ENCODE measurements at regions not wholly inside any gene's neighbourhood (a gene's known extent, or its start where the extent isn't known, plus 50 kb on each side); places are given as distances from the start of the nearest gene placed in this dataset.

DNA sequence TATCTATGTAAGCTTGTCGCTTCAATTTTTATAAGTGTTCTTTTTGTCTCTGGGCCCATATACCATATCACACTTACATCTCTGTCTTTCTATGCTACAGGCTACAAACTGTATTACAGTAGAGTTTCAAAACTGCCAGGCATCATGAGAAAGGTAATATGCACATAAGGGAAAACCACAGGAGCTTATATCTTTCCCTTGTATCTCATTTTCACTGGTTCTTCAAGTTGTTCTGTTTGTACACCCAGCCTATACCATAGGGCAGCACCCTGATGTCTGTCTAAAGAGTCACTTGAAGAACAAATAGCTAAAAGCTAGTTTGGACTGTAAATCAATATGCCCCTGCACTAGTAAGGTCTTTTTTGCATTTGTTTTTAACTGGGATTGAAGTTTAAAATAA lies 366.7 kb downstream of the FIGN start:
- no peak for DNase-seq (ENCODE audit: low read depth in 2 of 2)

DNA sequence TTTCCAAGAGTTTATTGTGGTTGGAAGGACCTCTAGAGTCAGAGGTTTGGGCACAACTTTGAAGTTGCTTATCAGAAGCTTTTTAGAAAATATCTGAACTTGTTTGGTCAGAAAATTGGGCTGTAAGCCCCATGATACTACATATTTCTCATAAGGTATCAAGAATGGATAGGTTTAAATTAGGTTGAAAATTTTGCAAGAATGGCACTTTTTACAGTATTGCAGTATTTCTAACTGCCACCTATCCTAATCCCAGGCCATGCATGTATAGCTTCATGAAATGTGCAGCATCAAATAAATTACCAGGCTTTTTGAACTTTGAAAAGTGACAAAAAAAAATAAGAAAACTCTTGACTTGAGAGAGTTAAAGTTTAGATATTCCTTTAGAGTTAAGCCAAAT lies 367.2 kb downstream of the FIGN start:
- DNase-seq (ENCODE audit: low read depth in 2 of 2) = no peak

DNA sequence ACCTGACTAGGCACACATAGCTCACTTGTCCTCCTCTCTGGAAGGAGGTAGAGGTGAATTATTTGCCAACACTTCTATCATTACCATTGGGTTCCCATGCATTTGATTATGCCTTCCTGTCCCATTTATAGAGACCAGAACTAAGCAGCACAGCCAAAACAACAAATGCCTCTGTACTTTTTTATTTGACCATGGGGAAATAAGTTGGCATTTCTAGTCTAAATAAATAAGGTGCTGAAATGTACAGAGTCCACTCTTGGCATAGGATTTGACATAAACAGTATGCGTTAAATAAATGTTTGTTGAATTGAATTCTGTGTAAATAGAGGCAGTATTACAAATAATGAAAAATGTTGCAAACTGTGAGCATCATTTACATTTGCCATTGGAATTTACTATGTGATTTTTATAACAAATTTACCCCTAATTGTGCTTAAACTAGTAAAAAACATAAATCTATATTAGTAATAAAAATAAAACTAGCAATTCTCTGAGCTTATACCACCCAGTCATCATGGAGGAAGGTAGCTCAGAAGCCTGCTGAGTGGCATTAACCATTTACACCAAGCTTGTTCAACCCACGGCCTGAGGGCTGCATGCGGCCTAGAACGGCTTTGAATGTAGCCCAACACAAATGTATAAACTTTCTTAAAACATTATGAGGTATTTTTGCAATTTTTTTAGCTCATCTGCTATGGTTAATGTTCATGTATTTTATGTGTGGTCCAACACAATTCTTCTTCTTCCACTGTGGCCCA lies 367.8 kb downstream of the FIGN start:
- no peak for DNase-seq (ENCODE audit: low read depth in 2 of 2)

DNA sequence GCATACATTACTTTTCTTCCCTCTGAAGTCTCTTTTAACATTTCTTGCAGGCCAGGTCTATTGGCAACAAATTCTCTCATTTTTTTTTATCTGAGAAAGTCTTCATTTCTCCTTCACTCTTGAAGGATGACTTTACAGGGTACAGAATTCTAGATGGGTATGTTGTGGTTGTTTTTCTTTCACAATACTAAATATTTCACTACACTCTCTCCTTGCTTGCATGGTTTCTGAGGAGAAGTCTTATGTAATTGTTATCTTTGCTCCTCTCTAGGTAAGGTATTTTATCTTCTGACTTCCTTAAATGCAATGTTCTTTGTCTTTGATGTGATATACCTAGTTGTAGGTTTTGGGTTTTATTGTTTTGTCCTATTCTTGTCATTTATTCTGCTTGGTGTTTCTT lies 371.1 kb downstream of the FIGN start:
- no peak for DNase-seq (ENCODE audit: low read depth in 2 of 2)

DNA sequence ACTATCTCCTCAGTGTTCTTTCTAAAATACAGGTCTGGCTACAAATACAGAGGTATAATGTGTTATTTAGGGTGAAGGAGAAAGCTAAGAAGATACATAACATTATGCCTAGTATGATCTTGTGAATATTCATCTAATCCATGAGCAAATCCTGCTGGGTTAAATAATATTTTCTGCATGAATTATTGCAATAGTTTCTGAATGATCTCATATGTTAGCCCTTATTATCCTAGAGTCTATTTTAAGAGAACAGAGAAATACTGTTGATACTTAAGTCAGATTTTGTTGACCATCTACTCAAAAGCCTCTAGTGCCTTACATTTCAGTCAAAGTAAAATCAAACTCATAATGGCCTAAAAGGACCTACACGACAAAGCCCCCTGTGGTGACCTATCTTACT lies 382.3 kb downstream of the FIGN start:
- no peak for DNase-seq (ENCODE audit: low read depth in 2 of 2)

DNA sequence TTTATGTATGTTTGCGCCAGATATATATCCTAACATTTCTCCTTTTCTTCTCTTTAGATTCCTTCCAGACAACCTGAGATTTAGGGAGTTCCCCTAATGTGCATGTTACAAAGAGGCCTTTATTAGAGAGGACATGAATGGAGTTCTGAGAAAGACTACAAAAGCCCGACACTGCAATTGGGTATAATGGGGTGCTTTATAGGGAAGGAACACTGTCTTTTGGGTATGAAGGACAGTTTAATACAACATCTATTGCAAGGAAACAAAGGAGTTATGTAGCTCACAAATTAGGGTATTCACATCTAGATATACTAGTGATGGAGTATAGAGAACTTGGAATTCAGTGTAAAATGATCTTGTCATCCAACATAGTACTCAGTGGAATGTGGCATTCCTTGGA lies 383.8 kb downstream of the FIGN start:
- no peak for DNase-seq (ENCODE audit: low read depth in 2 of 2)

DNA sequence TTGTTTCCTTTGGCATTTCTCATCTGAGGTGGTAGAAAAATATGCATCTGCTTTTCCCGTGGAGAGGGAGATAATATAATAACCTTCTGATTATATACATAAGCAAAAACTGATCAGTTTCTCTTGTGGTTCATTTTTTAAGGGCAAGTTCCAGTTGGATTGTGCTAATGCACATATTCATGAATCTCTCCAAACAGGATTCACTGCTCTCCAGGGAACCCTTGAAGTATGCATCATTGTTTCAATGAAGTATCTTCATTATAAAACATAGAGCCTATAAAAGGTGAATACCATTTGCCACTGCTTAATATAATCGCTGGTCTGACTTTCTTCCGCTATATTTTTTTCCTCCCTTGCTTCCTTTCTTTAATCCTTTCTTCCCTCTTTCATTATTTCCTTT lies 384.7 kb downstream of the FIGN start:
- DNase-seq (ENCODE audit: low read depth in 2 of 2) = no peak

DNA sequence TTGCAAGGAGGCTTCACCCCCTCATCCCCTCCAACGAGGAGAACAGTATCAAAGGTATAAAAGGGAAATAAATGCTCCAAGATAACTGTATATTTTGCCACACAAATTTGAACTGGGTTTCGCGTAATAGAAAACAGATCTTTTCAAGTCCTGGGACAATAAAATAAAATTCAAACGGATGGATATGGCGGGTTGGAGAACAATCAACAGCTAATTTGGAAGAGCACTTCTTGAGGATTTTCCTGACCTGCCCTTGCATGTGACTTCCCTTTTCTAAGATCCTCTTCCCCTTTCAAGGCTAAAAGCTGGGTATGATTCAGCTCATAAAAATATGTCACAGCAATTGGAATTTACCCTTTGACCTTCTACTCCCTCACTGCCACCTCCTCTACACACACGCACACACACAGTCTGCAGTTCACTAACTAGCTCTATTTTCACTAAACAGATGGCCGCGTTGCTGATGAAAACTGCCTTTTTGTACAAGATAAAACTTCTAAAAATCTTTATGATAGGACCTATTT lies 386.9 kb downstream of the FIGN start:
- DNase-seq (ENCODE audit: low read depth in 2 of 2) = no peak

DNA sequence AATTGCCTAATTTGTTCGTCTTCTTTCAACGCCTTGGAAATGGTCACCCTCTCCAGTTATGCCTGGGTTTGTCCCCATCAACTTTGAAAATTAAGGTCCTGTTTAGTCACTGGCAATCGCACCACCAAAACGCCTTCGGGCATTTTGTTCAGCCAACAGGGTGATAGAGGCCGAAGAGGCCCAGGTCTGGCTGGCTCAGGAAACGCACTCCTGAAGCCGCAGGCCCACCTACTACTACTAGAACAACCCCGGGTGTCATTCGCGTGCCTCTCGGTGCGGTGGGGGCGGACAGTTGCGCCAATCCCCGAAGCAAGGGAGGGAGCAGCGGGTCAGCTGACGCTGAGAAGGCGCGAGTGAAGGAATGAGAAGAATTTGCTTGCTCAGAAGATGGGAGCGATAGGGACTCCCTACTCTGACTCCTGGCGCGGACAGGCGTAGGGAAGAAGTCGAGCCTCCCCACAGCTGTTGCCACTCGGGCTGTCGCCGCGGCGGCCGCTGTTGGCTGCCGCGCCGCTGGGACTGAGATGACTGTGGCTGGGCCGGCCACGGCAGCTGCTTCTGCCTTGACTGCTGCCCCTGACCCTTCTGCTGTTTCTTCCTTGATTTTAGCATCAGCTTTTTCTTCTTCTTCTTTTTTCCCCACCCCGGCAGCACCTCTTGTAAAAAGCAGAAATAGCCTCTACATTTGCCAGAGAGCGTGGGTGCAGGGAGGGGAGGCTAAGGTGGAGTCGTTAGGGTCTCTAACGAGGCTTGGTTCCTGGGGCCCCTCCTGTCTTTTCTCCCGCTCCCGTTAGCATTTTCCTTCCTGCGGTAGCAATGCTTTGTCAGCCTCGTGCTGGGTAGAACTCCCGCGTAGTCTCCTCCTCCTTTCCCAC lies 387.6 kb downstream of the FIGN start:
- DNase-seq (ENCODE audit: low read depth in 2 of 2) = no peak

DNA sequence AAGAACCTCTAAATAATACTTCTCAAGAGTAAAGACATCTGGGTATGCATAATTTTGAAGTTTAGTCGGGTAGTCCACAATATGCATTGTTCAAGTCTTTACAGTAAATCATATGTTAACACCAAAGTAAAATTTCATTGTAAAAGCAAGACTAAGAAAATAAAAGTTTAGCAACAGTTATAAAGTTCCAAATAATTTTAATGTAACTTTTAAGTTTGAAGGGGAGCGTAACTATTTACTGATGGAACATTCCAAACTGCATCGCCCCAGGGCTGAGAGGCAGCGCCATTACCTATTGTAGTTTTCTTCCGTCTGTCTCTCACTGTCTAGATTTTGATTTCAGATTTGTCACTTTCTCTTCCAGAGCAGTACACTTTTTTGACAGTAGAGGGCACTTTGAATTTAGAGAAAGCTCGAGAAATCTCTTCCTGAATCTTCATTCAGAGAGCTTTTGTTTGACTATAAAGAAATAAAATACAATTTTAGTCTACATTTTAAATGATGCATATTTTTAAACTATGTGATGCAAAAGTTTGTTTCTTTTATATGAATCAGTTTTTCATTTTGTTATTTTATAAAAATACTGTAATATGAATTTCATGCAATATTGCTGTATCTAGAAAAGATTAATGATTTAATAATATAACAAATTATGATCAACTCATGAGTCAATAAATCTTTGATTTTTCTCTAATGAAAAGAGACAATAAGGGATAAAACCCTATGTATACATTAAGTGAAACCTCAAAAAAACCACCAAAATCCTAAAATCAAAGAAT lies 389.8 kb downstream of the FIGN start:
- no peak for DNase-seq (ENCODE audit: low read depth in 2 of 2)

DNA sequence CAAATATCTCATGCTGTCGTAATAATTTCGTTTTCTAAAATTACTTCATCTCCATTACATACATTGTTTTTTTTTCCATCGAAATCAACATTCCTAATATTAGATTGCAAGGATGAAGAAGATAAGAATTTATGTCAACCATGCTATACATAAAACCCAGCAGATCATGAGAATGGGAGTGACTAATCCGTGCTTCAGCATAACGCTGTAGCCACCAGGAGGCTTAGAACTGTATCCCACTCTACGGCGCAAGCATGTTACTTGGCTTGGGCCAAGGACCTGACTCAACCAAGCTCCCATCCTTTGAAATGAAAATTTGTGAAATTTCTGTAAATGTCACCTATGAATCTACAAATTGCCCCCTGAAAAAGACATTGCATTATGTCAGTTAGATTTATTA lies 392.5 kb downstream of the FIGN start:
- no peak for DNase-seq (ENCODE audit: low read depth in 2 of 2)

DNA sequence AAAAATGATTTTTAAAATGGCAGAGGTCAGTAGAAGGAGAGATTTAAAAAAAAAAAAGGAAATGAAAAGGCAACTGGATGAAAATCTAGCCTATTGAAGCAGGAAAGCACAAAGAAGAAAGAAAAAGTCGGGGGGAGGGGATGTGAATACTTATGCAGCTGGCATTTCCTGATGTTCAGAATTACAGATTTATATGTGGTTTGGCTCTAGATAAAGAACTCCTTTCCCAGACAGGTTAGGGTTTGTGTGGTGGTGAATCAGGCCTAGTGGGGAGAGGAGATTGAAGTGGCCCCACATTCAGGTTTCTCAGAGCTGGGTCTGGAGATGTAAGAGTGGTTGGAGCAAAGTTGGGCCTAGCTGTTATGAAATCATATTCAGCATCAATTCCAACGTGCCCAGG lies 394.4 kb downstream of the FIGN start:
- no peak for DNase-seq (ENCODE audit: low read depth in 2 of 2)

DNA sequence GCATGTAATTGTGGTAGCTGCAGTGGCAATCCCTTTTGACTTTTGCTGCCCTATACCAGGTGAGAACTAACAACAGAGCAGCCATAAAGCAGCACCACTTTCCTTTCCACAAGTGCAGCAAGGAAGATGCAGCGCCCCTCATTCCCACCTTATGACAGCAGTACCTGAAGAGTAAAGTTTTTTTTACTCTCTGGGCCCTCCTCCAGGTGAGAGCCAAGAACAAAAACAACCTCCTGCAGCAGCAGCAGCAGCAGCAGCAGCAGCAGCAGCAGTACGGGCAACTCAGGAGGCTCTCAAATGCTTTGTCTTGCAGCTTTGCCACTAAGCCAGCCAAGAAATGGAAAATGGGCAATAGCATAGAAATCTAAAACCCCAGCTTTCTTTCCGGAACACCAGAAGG lies 397.5 kb downstream of the FIGN start:
- no peak for DNase-seq (ENCODE audit: low read depth in 2 of 2)

DNA sequence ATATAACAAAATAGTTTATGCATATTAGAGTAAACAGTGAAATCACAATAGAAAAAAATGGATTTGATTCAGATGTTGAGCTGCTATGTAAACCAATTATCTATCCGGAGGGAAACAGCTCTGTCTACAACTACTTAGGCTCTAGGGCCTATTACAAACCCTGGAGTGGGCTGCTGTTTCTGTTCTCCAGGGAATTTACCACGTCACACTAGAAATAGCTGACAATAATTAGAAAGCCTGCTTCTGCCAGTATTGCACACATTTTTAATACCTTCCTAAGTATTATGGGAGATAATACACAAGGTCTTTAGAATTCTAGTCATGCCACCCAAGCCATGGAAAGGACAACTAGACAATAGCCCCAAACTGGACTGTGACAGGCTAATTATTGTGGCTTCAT lies 411.1 kb downstream of the FIGN start:
- no peak for DNase-seq (ENCODE audit: low read depth in 2 of 2)

DNA sequence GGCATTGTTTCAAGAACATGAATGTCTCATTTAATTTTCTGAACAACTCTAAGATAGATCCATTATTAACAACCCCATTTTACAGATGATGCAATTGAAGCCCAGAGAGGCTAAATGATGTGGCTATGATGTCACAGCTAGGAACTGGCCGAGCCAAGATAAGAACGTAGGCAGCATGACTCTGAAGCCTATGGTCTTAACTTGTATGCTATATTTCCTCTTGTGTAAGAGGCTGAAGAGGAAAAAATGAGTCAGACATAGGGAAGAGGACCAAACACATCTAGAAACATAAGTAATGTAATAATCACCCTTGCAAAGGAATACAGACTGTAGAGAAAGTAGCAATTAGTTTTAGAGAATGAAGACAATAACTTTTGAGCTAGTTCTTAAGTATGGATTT lies 416.8 kb downstream of the FIGN start:
- DNase-seq (ENCODE audit: low read depth in 2 of 2) = no peak

DNA sequence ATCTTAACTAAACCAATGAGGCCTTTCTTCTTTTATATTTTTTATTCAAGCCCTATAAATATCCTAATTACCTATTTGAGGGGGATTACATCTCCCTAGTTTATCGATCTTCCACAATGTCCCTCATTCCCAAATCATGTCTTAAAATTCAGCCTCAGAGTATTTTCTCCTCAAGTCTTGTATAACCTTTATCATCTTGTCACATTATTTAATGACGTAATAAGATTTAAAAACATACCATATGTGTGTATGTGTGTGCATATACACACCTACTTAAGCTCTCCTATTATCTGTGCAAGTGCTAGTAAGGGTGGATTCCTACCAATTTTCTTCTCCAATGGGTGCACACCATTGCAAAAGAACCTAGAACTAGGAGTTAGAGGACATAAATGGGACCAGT lies 421.1 kb downstream of the FIGN start:
- DNase-seq (ENCODE audit: low read depth in 2 of 2) = no peak

DNA sequence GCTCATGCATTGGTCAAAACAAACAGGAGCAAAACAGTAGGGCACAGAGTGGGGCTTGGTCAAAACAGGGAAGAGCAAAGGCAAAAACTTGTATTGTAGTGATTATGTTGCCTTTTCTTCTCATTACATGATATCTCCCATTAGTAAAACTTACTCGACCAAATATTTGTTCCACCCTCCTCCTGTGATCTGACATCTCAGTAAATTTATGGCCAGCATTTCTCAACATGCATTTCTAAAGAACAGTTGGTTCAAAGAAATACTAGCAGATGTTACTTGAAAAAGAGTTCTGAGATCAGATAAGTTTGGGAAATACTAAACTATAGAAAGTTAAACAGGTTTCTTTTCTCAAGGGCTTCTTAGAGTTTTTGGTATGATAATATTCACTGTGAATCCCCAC lies 423.1 kb downstream of the FIGN start:
- no peak for DNase-seq (ENCODE audit: low read depth in 2 of 2)

DNA sequence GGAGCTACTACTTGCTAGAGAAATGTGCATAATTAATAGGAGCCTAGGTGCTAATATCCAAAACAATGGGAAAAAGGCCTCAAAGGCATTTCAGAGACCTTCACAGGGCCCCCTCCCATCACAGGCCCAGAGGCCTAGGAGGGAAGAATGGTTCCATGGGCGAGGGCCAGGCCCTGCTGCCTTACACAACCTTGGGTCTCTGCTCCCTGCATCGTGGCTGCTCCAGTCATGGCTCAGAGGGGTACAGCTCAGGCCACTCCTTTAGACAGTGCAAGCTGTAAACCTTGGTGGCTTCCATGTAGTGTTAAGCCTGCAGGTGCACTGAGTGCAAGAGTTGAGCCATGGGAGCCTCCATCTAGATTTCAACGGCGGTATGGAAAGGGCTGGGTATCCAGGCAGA lies 429.2 kb downstream of the FIGN start:
- no peak for DNase-seq (ENCODE audit: low read depth in 2 of 2)

DNA sequence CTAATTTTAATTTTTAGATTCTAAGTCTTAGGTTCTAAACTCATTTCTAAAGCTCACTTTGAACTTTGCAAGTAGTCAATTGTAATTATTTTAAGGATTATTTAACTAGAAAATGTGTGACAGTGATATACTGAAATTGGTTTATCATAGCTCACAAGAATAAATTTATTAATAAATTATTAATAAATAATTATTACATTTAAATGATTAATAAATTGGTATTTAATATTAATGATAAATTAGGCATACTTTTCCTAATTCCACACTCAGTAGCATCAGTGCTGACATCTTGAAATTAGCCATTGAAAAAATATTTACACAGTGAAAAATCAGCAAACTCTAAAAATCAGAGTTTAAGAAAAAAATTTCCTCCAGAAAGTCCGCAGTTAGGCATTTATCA lies 433.7 kb downstream of the FIGN start:
- no peak for DNase-seq (ENCODE audit: low read depth in 2 of 2)

DNA sequence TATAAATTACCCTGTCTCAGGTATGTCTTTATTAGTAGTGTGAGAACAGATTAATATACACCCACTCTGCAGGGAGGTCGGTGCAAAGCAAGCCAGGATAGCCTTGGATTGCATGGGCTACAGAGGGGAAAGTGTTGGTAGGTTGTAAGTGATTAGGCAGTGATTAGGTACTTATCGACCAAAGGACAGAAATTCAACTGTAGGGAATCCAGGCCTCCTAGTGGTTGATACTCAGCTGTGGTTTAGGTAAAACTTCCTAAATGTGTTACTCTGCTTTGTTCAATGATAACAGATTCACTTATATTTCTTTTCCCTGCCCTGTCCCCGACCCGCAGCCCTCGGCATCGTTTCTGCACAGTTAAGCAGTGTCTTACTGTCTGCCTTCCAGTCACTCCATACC lies 444.0 kb downstream of the FIGN start:
- DNase-seq (ENCODE audit: low read depth in 2 of 2) = no peak

DNA sequence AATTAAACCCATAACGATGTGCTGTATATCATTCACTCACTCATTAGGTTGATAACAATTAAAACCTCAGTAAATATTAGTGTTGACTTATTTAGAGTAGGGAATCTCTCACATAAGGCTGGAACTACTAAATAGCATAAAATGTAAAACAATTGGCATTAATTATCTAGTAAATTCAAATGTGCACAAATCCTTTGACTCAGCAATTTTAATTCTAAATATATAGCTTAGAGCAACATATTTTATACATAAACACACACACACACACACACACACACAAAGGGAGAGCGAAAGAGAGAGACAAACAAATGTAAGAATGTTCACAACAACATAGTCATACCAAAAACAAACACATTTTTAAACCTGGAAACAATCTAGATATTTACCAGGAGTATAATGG lies 443.1 kb upstream of the KCNH7 start:
- DNase-seq (ENCODE audit: low read depth in 2 of 2) = no peak

DNA sequence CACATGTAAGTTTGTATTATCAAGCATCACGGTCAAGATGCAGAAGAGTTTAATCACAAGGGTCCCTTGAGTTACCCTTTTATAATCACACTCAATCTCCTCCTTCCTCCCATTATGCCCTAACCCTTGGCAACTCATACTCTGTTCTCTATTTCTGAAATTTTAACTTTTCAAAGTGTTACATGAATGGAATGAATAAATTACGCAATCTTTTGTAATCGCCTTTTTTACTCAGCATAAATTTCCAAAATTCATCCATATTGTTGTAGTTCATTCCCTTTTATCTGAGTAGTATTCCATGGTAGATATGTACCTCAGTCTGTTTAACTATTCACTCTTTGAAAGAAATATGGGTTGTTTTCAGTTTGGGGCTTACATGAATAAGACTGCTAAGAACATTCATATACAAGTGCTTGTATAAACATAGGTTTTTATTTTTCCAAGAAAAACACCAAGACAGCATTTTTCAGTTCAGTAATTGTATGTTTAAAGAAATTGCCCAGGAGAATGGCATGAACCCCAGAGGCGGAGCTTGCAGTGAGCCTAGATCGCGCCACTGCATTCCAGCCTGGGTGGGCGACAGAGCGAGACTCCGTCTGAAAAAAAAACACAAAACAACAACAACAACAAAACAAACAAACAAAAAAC lies 430.9 kb upstream of the KCNH7 start:
- no peak for DNase-seq (ENCODE audit: low read depth in 2 of 2)

Measured in stimulated activated CD4-positive, alpha-beta T cell treated with anti-CD3 and anti-CD28 coated beads, Interleukin-4, amount 100 ng/mL, for 48 hours (primary cell).